ENCODE measurements at regions not wholly inside any gene's neighbourhood (a gene's known extent, or its start where the extent isn't known, plus 50 kb on each side); places are given as distances from the start of the nearest gene placed in this dataset.

DNA sequence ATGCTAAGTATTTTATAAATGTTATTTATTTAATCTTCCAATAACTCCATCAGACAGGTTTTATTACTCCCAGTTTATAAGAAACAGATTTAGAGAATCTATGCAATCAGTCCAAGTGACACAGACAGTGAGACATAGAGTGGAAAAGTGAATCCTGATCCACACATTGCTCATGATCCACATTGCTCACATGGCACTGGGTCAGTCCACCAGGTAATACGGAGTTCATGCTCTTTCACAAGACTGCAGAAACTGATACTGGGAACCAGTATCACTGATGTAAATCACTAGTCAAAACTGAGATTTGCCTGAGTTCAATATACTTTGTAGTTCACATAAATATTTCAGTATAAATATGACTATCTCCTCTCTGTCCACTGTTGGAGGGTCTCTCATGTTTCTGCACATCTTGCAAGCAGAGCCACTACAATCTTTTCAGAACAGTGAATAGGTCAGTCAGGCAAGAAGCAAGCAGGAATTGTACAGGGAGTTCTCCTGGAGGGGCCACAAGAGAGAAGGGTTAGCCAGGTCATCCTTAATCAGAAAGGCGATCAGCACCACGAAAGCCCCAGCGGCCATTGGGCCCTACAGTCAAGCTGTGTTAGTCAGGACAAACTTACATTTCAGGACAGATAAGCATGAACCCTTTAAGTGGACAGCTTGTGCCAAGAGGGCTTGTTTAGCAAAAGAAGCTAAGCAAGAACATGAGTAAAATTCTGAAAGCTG lies 275.4 kb upstream of the NR5A2 start:
- CTCF ChIA-PET, result no interaction called here
- WGBS (ENCODE audit: insufficient coverage), result 85% methylated on average over 4 of the region's 4 CpGs
- H3K27me3 Mint-ChIP-seq, result peaks cover 4 to 17% of the 10 kb centered on the region in 2 donors

DNA sequence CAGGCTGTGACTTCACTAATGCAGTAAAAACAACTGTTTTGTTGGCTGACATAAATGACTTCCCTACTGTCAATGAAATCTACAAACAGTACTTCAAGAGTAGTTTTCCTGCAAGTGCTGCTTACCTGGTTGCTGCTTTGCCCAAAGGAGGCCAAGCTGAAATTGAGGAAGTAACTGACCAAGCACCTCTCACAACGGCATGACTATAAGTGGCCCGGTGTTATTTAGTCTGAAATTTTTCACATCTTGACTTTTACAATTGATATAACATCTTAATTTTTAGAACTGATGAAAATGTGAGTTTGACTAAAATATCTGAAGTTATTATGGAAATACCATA lies 274.9 kb upstream of the NR5A2 start:
- ChIA-PET CTCF (no interaction called here), POLR2A (no interaction called here)
- H3K36me3 Mint-ChIP-seq, result no peaks in the 10 kb centered on the region
- DNase-seq (no peak), ATAC-seq (replicated peaks in 1 of 4) (no peak)
- WGBS (ENCODE audit: insufficient coverage), result no CpG with 5 or more reads among the region's 2 CpGs
- H3K4me3 Mint-ChIP-seq, result no peak overlapping the region
- no peaks in the 10 kb centered on the region for H3K9me3 Mint-ChIP-seq
- H3K36me3 ChIP-seq (ENCODE audit: control insufficient read depth in 2 of 2, extremely low read depth in 1 of 2, insufficient read depth in 1 of 2, low read length in 1 of 2), result no peaks in the 10 kb centered on the region
- H3K4me1 ChIP-seq (ENCODE audit: control insufficient read depth in 1 of 2, extremely low read depth in 1 of 2, insufficient read depth in 2 of 2, low read length in 2 of 2), result no peaks in the 10 kb centered on the region
- H3K27ac ChIP-seq (ENCODE audit: low read length), result no peak overlapping the region
- no peak overlapping the region for H3K27ac Mint-ChIP-seq
- peaks cover 0 to 3% of the 10 kb centered on the region in 2 experiments for H3K27me3 ChIP-seq (replicated peaks in 1 of 2; ENCODE audit: control insufficient read depth in 2 of 2, extremely low read depth in 1 of 2, insufficient read depth in 2 of 2, low read length in 1 of 2)
- peaks cover 4 to 18% of the 10 kb centered on the region in 2 donors for H3K27me3 Mint-ChIP-seq
- H3K4me1 Mint-ChIP-seq, result no peaks in the 10 kb centered on the region
- no peaks in the 10 kb centered on the region for H3K9me3 ChIP-seq
- no peak overlapping the region for H3K4me3 ChIP-seq (ENCODE audit: control insufficient read depth in 1 of 2, extremely low read depth in 1 of 2, low read length in 1 of 2)

More for the DNA sequence above, 275.4 kb upstream of the NR5A2 start:
- H3K36me3 Mint-ChIP-seq, result no peaks in the 10 kb centered on the region
- Histone ChIP-seq H3K27ac (ENCODE audit: low read length) (no peak overlapping the region), H3K27me3 (replicated peaks in 1 of 2; ENCODE audit: control insufficient read depth in 2 of 2, extremely low read depth in 1 of 2, insufficient read depth in 2 of 2, low read length in 1 of 2) (peaks cover 0 to 3% of the 10 kb centered on the region in 2 experiments), H3K9me3 (no peaks in the 10 kb centered on the region), H3K4me1 (ENCODE audit: control insufficient read depth in 1 of 2, extremely low read depth in 1 of 2, insufficient read depth in 2 of 2, low read length in 2 of 2) (no peaks in the 10 kb centered on the region), H3K4me3 (ENCODE audit: control insufficient read depth in 1 of 2, extremely low read depth in 1 of 2, low read length in 1 of 2) (no peak overlapping the region), H3K36me3 (ENCODE audit: control insufficient read depth in 2 of 2, extremely low read depth in 1 of 2, insufficient read depth in 1 of 2, low read length in 1 of 2) (no peaks in the 10 kb centered on the region)
- H3K9me3 Mint-ChIP-seq, result no peaks in the 10 kb centered on the region
- H3K27ac Mint-ChIP-seq, result no peak overlapping the region
- H3K4me3 Mint-ChIP-seq, result no peak overlapping the region
- no peaks in the 10 kb centered on the region for H3K4me1 Mint-ChIP-seq
- POLR2A ChIA-PET, result no interaction called here
- ATAC-seq (replicated peaks in 1 of 4) (no peak), DNase-seq (no peak)

DNA sequence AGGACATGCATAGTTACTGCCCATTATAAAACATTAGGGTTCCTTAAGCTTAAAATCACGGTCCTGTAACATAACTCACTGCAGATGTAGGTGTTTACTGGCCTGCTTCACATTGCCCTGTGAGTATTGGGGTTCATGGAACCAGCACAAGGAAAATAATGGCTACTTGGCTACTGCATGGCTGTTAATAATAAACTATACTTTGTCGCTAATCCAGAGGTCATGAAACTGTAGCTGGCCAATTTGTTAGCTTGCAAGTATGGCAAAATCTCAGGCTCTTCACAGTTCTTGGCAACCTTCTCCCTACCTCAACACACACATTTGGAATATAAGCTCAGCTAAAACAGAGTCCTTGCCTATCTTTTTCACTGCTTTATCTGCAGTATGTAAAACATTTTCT lies 274.0 kb upstream of the NR5A2 start:
- H3K27ac Mint-ChIP-seq, result no peak overlapping the region
- ChIA-PET POLR2A (no interaction called here), CTCF (no interaction called here)
- 86% methylated on average over 1 of the region's 2 CpGs for WGBS (ENCODE audit: insufficient coverage)
- no peaks in the 10 kb centered on the region for H3K9me3 ChIP-seq
- no peak overlapping the region for H3K4me3 Mint-ChIP-seq
- H3K27me3 ChIP-seq (replicated peaks in 1 of 2; ENCODE audit: control insufficient read depth in 2 of 2, extremely low read depth in 1 of 2, insufficient read depth in 2 of 2, low read length in 1 of 2), result no peaks in the 10 kb centered on the region
- H3K4me3 ChIP-seq (ENCODE audit: control insufficient read depth in 1 of 2, extremely low read depth in 1 of 2, low read length in 1 of 2), result no peak overlapping the region
- peaks cover 4 to 18% of the 10 kb centered on the region in 2 donors for H3K27me3 Mint-ChIP-seq
- no peaks in the 10 kb centered on the region for H3K36me3 Mint-ChIP-seq
- H3K27ac ChIP-seq (ENCODE audit: low read length), result no peak overlapping the region
- DNase-seq (no peak), ATAC-seq (replicated peaks in 1 of 4) (no peak)
- H3K4me1 ChIP-seq (ENCODE audit: control insufficient read depth in 1 of 2, extremely low read depth in 1 of 2, insufficient read depth in 2 of 2, low read length in 2 of 2), result no peaks in the 10 kb centered on the region
- no peaks in the 10 kb centered on the region for H3K36me3 ChIP-seq (ENCODE audit: control insufficient read depth in 2 of 2, extremely low read depth in 1 of 2, insufficient read depth in 1 of 2, low read length in 1 of 2)
- H3K9me3 Mint-ChIP-seq, result no peaks in the 10 kb centered on the region
- no peaks in the 10 kb centered on the region for H3K4me1 Mint-ChIP-seq

DNA sequence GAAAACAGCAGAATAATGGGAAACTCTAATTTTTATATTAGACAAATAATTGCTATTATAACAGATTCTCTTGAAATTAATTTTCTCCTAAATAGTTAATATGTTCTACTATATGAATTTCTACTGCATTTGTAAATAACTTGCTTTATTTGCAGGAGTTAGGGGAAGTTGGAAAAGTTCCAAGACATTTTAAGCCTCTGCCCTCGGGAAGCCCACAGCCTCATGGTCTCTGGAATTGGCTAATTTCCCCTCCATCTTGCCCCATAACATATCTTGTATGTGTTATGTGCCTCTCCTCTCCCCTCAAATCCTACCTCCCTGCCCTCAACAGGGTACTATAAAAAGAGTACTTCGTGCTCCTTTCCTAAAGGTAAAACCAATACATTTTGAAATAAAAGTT lies 271.4 kb upstream of the NR5A2 start:
- H3K4me3 Mint-ChIP-seq, result no peak overlapping the region

DNA sequence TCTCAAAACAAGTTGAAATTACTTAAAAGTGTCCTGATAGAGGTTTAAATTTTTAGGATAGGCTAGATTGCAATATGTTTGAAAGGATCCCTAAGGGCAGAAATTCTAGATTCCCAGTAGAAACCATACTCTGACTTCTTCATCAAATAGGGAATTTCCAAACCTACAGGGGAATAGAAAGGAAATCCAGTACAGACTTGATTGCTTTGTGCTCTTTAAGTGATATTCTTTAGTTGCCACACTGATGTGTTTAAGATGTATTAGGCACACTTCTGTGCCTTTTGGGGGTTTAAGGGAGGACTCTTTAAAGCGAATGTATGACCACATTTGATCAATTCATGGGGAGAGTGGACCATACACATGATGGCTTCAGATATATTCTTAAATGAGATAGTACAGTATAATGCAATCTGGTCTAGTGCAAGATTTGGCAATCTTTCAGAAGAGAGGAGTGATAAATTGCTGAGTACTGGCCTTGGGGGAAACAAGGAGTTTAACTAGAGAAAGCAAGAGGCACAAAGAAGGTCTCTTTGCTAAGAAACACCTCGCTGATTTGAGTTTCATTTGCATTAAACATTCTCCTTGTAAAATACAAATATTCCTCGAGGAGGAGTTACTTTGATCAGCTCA lies 268.8 kb upstream of the NR5A2 start:
- ChIA-PET CTCF (no interaction called here), POLR2A (no interaction called here)
- no peak overlapping the region for H3K4me3 Mint-ChIP-seq
- H3K9me3 Mint-ChIP-seq, result no peaks in the 10 kb centered on the region
- Histone ChIP-seq H3K27me3 (replicated peaks in 1 of 2; ENCODE audit: control insufficient read depth in 2 of 2, extremely low read depth in 1 of 2, insufficient read depth in 2 of 2, low read length in 1 of 2) (no peaks in the 10 kb centered on the region), H3K9me3 (no peaks in the 10 kb centered on the region), H3K4me3 (ENCODE audit: control insufficient read depth in 1 of 2, extremely low read depth in 1 of 2, low read length in 1 of 2) (no peak overlapping the region), H3K4me1 (ENCODE audit: control insufficient read depth in 1 of 2, extremely low read depth in 1 of 2, insufficient read depth in 2 of 2, low read length in 2 of 2) (no peaks in the 10 kb centered on the region), H3K36me3 (ENCODE audit: control insufficient read depth in 2 of 2, extremely low read depth in 1 of 2, insufficient read depth in 1 of 2, low read length in 1 of 2) (no peaks in the 10 kb centered on the region), H3K27ac (ENCODE audit: low read length) (no peak overlapping the region)
- no peaks in the 10 kb centered on the region for H3K4me1 Mint-ChIP-seq
- H3K27ac Mint-ChIP-seq, result no peak overlapping the region
- DNase-seq (no peak), ATAC-seq (replicated peaks in 1 of 4) (no peak)
- WGBS (ENCODE audit: insufficient coverage), result 57% methylated on average over 1 of the region's 3 CpGs
- peaks cover 4 to 30% of the 10 kb centered on the region in 2 donors for H3K27me3 Mint-ChIP-seq
- H3K36me3 Mint-ChIP-seq, result no peaks in the 10 kb centered on the region

More for the DNA sequence above, 271.4 kb upstream of the NR5A2 start:
- no peak overlapping the region for H3K27ac ChIP-seq (ENCODE audit: low read length)
- no peaks in the 10 kb centered on the region for H3K27me3 ChIP-seq (replicated peaks in 1 of 2; ENCODE audit: control insufficient read depth in 2 of 2, extremely low read depth in 1 of 2, insufficient read depth in 2 of 2, low read length in 1 of 2)
- ChIA-PET POLR2A (no interaction called here), CTCF (no interaction called here)
- Mint-ChIP-seq H3K36me3 (no peaks in the 10 kb centered on the region), H3K27ac (no peak overlapping the region), H3K9me3 (no peaks in the 10 kb centered on the region), H3K4me1 (no peaks in the 10 kb centered on the region), H3K27me3 (peaks cover 4 to 22% of the 10 kb centered on the region in 2 donors)
- H3K4me3 ChIP-seq (ENCODE audit: control insufficient read depth in 1 of 2, extremely low read depth in 1 of 2, low read length in 1 of 2), result no peak overlapping the region
- WGBS (ENCODE audit: insufficient coverage), result no CpG with 5 or more reads among the region's 2 CpGs
- H3K9me3 ChIP-seq, result no peaks in the 10 kb centered on the region
- ATAC-seq (replicated peaks in 1 of 4) (no peak), DNase-seq (no peak)
- no peaks in the 10 kb centered on the region for H3K36me3 ChIP-seq (ENCODE audit: control insufficient read depth in 2 of 2, extremely low read depth in 1 of 2, insufficient read depth in 1 of 2, low read length in 1 of 2)
- no peaks in the 10 kb centered on the region for H3K4me1 ChIP-seq (ENCODE audit: control insufficient read depth in 1 of 2, extremely low read depth in 1 of 2, insufficient read depth in 2 of 2, low read length in 2 of 2)

DNA sequence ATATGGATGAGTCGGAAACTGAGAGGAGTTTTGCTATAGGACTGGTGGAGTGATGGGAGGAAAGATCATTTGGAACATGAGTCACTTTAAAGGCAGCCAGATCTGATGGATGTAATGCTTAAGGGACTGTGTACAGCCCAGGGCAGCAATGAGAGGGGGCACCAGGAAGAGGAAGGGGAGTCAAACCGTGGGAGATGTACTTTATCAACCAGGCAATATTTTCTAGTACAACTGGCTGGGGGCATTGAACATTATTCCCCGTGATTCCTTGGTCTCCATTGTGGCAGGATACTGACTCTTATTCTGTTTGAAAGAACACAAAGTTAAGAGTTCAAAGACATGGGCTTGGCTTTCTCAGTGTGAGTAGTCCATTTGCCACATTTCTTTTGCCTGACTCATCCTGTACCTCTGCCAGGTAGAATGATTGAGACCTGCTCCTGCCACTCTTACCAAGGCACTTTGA lies 268.2 kb upstream of the NR5A2 start:
- no peaks in the 10 kb centered on the region for H3K9me3 ChIP-seq
- no peak overlapping the region for H3K4me3 ChIP-seq (ENCODE audit: control insufficient read depth in 1 of 2, extremely low read depth in 1 of 2, low read length in 1 of 2)
- no peaks in the 10 kb centered on the region for H3K4me1 Mint-ChIP-seq

More for the DNA sequence above, 268.2 kb upstream of the NR5A2 start:
- Mint-ChIP-seq H3K27me3 (peaks cover 4 to 30% of the 10 kb centered on the region in 2 donors), H3K4me3 (no peak overlapping the region), H3K27ac (no peak overlapping the region), H3K9me3 (no peaks in the 10 kb centered on the region), H3K36me3 (no peaks in the 10 kb centered on the region)
- DNase-seq, result no peak
- ChIA-PET CTCF (no interaction called here), POLR2A (no interaction called here)
- no peak overlapping the region for H3K27ac ChIP-seq (ENCODE audit: low read length)
- WGBS (ENCODE audit: insufficient coverage), result 67% methylated on average over 1 of the region's 3 CpGs
- no peak for ATAC-seq (replicated peaks in 1 of 4)
- H3K4me1 ChIP-seq (ENCODE audit: control insufficient read depth in 1 of 2, extremely low read depth in 1 of 2, insufficient read depth in 2 of 2, low read length in 2 of 2), result no peaks in the 10 kb centered on the region
- no peaks in the 10 kb centered on the region for H3K27me3 ChIP-seq (replicated peaks in 1 of 2; ENCODE audit: control insufficient read depth in 2 of 2, extremely low read depth in 1 of 2, insufficient read depth in 2 of 2, low read length in 1 of 2)
- H3K36me3 ChIP-seq (ENCODE audit: control insufficient read depth in 2 of 2, extremely low read depth in 1 of 2, insufficient read depth in 1 of 2, low read length in 1 of 2), result no peaks in the 10 kb centered on the region
